Gastrocnemius medialis (tissue), 4 donors: ENCODE measurements at regions not wholly inside any gene's neighbourhood (a gene's known extent, or its start where the extent isn't known, plus 50 kb on each side); places are given as distances from the start of the nearest gene placed in this dataset.

Experiments used
- POLR2A ChIP-seq, 2 donors: fragments of 450-650 bp; IDR thresholded peaks; one replicate each; pipeline ENCODE4 v1.6.1; 2017; ENCODE audit warnings: antibody characterized with exemption in 2 of 2, mild to moderate bottlenecking in 2 of 2, moderate library complexity in 2 of 2
- TF ChIP-seq, protein P1 (sequence below), 5 experiments: fragments of 450-650 bp in 3 of 5; fragments of 200-600 bp in 2 of 5; sonication (generic) in 2 of 5; IDR thresholded peaks in 4 of 5; conservative IDR thresholded peaks in 1 of 5; 1 replicate in 4 of 5; 2 replicates in 1 of 5; pipeline ENCODE4 v1.5.1; 2016 to 2019; ENCODE audit warnings: antibody characterized with exemption in 5 of 5, mild to moderate bottlenecking in 3 of 5, moderate library complexity in 3 of 5

DNA sequence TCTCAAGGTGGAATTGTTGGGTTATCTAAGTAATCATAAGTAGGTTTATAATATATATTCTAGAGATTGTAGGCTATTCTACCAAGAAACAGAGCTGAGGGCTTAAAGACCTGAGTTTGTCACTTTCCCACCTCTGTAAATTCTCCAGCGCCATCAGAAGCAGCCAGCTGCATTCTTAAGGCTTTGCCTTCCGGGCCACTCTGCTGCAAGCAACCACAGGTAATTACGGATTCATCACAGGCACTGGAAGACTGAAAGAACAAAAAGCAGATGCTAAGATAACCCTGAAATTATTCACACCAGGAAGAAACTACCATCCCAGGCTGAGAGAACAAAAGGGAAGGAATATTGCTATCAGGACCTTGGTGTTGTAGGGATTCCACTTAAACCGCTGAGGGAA, 137.8 kb upstream of the JCAD start:
- TF ChIP-seq, protein P1, sequence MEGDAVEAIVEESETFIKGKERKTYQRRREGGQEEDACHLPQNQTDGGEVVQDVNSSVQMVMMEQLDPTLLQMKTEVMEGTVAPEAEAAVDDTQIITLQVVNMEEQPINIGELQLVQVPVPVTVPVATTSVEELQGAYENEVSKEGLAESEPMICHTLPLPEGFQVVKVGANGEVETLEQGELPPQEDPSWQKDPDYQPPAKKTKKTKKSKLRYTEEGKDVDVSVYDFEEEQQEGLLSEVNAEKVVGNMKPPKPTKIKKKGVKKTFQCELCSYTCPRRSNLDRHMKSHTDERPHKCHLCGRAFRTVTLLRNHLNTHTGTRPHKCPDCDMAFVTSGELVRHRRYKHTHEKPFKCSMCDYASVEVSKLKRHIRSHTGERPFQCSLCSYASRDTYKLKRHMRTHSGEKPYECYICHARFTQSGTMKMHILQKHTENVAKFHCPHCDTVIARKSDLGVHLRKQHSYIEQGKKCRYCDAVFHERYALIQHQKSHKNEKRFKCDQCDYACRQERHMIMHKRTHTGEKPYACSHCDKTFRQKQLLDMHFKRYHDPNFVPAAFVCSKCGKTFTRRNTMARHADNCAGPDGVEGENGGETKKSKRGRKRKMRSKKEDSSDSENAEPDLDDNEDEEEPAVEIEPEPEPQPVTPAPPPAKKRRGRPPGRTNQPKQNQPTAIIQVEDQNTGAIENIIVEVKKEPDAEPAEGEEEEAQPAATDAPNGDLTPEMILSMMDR (IDR thresholded peaks at IDR 0.05 in 4 of 5, conservative IDR thresholded peaks at IDR 0.05 in 1 of 5) = no peak
- TF ChIP-seq POLR2A (IDR thresholded peaks at IDR 0.05) = no peak
